Hematopoietic multipotent progenitor cell treated with erythropoietin and hydrocortisone succinate and interleukin-3 and kit ligand, for 4 days (in vitro differentiated cells): ENCODE measurements at regions not wholly inside any gene's neighbourhood (a gene's known extent, or its start where the extent isn't known, plus 50 kb on each side); places are given as distances from the start of the nearest gene placed in this dataset.
"Not testable (repeated sequence)": the region's sequence is repeated elsewhere in the genome, so short reads cannot be mapped to it uniquely, and the experiment has no call there.

Source experiments
- DNase-seq: peaks from one replicate; pipeline ENCODE4 v3.0.0-alpha.2; 2015

DNA sequence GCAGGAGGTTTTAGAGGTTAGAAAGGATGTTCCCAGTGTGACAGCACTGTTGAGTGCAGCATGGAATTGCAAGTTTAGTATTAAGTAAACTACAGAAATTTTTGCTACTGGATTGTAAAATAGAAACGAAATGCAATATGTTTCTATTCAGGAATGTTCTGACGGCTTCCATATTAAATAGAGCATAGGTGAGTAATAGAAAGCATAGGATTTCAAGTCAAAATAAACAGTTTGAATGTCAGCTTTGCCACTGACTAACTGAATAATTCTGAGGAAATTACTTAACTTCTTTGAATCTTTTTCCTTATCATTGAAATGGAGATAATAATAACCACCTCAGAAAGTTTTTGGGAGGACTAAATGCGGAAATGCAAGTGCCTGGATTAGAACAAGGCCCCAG is 331.9 kb upstream of the GK2 start:
- no peak for DNase-seq

DNA sequence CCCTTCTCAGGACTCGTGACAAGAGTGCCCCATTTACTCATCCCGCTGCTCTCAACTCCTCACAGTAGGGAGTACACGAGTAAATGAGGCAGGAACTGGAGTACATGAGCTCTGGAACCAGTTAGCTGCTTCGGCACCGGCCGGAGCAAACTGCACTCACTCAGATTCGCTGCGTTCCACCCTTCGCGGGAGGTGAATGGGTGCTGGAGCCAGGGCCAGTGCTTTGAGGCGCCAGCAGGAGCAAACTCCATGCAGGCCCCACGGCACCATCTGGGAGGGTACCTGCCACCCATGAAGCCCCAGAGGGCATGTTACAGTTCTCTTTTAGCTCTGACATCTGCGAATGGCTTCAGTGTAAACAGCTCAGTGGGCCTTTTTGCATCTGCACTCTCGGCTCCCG is 315.5 kb upstream of the GK2 start:
- no peak for DNase-seq

DNA sequence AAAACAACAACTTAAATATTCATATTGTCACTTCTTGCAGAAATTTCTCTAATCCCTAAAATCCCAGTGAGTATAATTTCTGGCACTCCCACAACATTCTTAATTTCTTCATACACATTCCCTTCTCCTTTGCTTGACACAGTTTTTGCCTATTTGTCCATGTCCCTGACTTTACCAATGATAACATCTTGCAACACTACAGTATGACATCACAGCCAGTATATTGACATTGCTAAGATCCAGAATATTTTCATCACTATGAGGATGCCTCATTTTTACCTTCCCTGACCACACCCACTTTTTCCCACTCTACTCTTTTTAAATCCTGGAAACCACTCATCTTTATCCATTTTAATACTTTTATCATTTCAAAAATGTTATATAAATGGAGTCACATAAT is 292.3 kb upstream of the GK2 start:
- no peak for DNase-seq

DNA sequence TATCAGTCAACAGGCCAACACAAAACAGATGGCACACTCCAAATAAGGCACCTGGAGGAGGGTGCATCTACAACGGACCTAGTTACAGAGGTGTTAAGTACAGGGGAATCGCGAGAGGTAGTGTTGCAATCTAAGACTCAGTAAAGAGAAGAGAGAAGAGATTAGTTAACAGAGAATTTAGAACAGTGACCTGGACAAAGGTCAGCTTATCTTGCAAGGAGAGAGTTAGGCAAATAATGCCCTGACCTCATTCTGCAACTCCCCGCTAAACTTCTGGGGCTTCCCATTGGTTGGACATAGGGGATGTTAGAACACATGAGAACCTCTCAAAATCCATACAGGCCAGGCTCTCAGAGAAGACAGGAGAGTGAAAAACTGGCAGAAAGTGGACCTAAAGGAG is 289.4 kb upstream of the GK2 start:
- no peak for DNase-seq

DNA sequence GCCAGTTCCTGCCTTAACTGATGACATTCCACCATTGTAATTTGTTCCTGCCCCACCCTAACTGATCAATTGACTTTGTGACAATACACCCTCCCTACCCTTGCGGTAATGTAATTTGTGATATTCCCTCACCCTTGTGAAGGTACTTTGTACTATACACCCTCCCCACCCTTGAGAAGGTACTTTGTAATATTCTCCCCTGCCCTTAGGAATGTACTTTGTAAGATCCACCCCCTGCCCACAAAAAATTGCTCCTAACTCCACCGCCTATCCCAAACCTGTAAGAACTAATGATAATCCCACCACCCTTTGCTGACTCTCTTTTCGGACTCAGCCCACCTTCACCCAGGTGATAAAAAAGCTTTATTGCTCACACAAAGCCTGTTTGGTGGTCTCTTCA is 288.5 kb upstream of the GK2 start:
- not testable (repeated sequence) for DNase-seq

GRCh38 chr4:79695848-79696247 is 287.8 kb upstream of the GK2 start:
- no peak for DNase-seq

DNA sequence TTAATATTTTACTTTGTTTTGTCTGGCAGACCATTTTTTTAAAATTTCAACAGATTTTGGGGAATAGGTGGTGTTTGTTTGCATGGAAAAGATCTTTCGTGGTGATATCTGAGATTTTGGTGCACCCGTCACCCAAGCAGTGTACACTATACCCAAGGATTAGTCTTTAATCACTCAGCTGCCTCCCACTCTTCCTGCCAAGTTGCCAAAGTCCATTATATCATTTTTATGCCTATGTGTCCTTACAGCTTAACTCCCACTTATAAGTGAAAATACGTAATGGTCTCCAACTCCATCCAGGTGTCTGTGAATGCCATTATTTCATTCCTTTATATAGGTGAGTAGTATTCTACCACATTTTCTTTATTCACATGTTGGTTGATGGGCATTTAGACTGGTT is 281.7 kb upstream of the GK2 start:
- no peak for DNase-seq

GRCh38 chr4:79688691-79689090 is 280.7 kb upstream of the GK2 start:
- DNase-seq = no peak

- DNase-seq = no peak
Observed at GRCh38 chr4:79687006-79687405, 279.0 kb upstream of the GK2 start.

- no peak for DNase-seq
Observed at GRCh38 chr4:79685542-79685941, 277.5 kb upstream of the GK2 start.

- no peak for DNase-seq
Observed at GRCh38 chr4:79684516-79684915, 276.5 kb upstream of the GK2 start.

GRCh38 chr4:79682801-79683530 is 274.9 kb upstream of the GK2 start:
- no peak for DNase-seq

DNA sequence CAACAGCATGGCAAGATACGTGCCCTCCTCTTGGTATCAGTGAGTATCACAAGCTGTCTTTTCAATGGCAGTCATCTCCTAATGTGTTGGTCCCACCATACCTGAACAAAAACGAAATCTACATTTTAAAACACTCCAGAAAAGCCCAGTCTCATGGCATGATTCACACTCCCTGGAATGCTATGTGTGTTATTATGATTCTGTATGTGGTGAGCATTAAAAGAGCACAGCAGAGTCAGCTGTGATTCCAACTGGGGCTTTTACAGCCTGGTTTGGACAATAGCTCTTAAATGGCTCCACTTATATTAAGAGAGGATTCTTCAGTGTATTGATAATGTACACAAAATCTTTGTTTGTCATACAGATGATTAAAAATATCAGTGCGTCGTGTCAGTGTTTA is 274.1 kb upstream of the GK2 start:
- DNase-seq = no peak

GRCh38 chr4:79679859-79680258 is 271.8 kb upstream of the GK2 start:
- peak; percentile 17 for DNase-seq

GRCh38 chr4:79678472-79679202 is 270.6 kb upstream of the GK2 start:
- peak; percentile 89 for DNase-seq

DNA sequence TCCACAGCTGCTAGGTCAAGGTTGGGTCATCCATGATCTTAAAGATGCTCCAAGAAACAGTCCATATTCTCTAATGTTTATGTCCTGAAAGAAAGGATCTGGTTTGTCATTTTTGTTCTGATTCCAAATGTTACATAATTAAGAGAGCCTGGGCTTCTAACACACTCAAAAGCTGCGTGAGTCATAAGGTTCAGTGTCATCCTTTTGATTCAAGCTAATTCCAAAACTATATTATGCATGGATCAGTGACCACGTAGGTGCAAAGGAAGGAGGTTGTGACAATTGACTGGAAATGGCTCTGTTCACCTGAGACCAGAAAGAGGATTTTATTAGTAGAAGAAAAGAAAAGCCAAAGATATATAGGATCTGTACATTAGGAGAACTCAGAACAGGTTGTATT is 268.7 kb upstream of the GK2 start:
- no peak for DNase-seq

DNA sequence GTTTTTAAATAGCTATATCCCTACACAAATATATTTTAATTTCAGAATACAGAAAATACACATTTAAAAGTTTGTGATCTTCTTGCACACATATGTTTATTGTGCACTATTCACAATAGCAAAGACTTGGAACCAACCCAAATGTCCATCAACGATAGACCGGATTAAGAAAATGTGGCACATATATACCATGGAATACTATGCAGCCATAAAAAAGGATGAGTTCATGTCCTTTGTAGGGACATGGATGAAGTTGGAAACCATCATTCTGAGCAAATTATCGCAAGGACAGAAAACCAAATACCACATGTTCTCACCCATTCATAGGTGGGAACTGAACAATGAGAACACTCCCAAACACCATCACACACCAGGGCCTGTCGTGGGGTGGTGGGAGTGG is 266.9 kb upstream of the GK2 start:
- not testable (repeated sequence) for DNase-seq

DNA sequence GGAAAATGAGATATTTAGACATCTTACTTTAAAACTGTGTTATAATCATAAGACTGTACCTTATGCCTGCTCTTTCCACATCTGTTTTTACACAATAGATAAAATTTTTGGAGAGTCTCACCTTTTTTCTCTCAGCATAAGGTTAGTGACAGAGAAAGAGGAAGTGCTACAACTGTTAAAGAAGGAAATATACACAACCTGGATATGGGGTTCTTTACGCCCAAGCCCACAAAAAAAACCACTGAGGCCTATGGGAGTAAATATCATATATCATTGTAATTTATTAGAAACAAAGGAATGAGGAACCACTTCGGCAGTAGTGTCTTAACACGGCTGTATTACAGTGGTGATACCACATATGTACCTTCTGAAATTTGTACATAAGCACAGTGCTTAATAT is 265.9 kb upstream of the GK2 start:
- DNase-seq = peak; percentile 56

DNA sequence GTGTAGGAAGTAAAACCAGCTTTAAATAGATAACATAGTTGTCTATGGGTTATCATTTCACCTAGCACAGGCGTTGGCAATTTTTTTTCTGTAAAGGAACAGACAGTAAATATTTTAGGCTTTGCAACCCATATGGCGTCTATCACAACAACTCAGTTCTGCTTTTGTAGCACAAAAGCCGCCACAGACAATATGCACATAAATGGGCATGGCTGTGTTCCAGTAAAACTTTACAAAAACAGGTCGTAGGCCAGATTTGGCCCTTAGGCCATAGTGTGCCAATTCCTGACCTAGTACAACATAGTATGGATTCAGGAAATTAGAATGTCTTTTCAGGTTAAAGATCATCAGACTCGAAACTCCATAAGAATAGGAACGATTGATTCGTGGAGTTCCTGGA is 265.3 kb upstream of the GK2 start:
- peak; percentile 23 for DNase-seq

- no peak for DNase-seq
Observed at GRCh38 chr4:79666875-79667274, 258.8 kb upstream of the GK2 start.

DNA sequence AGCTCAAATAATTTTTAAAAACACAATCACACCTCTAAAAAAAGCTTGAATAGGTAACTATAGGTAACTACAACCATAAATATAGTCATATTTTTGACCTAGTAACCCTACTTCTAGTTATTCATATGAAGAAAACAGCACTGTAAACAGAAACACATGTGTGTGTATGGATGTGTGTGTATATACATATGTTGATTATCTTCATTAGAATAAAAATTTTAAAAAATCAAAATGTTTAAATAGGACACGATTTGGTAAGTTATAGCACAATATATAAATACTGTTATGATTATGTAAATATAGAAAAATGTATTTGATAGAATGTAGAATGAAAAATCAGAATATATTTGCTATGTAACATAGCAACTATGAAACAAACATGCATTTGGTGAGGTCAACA is 258.1 kb upstream of the GK2 start:
- DNase-seq = no peak

- DNase-seq = no peak
Observed at GRCh38 chr4:79663865-79664264, 255.8 kb upstream of the GK2 start.

DNA sequence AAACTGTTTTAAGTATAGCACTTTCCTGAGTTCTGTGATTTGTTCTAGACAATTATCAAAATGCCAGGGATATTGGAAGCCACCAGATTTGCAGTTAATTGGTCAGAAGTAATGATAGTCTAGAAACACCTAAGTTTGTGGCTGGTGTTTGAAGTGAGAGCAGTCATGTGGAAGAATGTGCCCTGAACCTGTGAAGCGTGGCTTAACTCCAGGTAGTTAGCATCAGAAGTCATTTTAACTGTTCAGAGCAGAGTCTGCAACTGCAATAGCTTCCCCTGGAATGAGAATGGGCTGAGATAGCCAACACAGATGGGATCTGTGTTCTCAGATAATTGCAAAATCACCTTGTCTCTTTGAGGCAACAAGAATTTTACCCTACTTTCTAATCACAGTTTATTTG is 255.1 kb upstream of the GK2 start:
- DNase-seq = no peak

- DNase-seq = peak; percentile 22
Observed at GRCh38 chr4:79662651-79663050, 254.6 kb upstream of the GK2 start.

- no peak for DNase-seq
Observed at GRCh38 chr4:79661196-79661595, 253.2 kb upstream of the GK2 start.
